Testis (tissue), 2 donors: ENCODE measurements at regions not wholly inside any gene's neighbourhood (a gene's known extent, or its start where the extent isn't known, plus 50 kb on each side); places are given as distances from the start of the nearest gene placed in this dataset.

Experiments
- CTCF ChIP-seq, 3 experiments: fragments of 450-650 bp in 2 of 3; fragments of 200-600 bp in 1 of 3; sonication (generic) in 1 of 3; IDR thresholded peaks; one replicate each; pipeline ENCODE4 v1.5.1; 2016 to 2019; ENCODE audit warnings: antibody characterized with exemption in 3 of 3, mild to moderate bottlenecking in 2 of 3, moderate library complexity in 1 of 3
- POLR2A ChIP-seq: fragments of 450-650 bp; IDR thresholded peaks from one replicate; pipeline ENCODE4 v1.6.1; 2017; ENCODE audit warnings: antibody characterized with exemption, mild to moderate bottlenecking, moderate library complexity

GRCh38 chr9:18007621-18008020 is 428.8 kb downstream of the SH3GL2 start:
- no peak for TF ChIP-seq CTCF (IDR thresholded peaks at IDR 0.05)
- TF ChIP-seq POLR2A, result no peak
